Activated CD4-positive, CD25-positive, alpha-beta regulatory T cell treated with anti-CD3 and anti-CD28 coated beads, Interleukin-2, amount 50 U/mL, for 16 hours (primary cell): ENCODE measurements at regions not wholly inside any gene's neighbourhood (a gene's known extent, or its start where the extent isn't known, plus 50 kb on each side); places are given as distances from the start of the nearest gene placed in this dataset.
A peak's percentile ranks its signal among the peaks of the same experiment; 100 is the strongest.
"Not testable (repeated sequence)": the region's sequence is repeated elsewhere in the genome, so short reads cannot be mapped to it uniquely, and the experiment has no call there.

Experiments used
- DNase-seq: peaks from one replicate; pipeline ENCODE4 v3.0.0-alpha.2; 2020; ENCODE audit warnings: low read depth, low spot score

GRCh38 chr1:176396604-176397395 lies 66.2 kb upstream of the PAPPA2 start:
- DNase-seq: not testable (repeated sequence)

GRCh38 chr1:176391621-176392020 lies 71.4 kb upstream of the PAPPA2 start:
- DNase-seq: no peak

DNA sequence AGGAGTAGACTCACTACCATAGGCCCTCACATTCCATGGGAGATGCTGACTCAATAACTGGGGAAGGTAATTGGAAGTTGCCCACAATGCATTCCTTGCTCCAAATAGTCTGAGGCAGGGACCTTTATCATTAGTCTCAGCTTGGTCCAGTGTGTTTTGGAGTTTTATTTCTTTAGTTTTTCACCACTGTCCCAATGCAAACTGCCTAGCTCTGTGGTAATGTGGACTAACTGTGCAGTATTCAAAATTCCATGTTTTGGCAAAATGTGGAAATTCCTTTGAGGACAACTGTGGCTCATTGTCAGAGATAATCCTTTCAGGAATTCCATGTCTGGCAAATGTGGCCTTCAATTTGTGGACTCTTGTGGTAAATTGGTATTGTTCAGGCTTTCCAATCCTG lies 78.1 kb upstream of the PAPPA2 start:
- DNase-seq: no peak

DNA sequence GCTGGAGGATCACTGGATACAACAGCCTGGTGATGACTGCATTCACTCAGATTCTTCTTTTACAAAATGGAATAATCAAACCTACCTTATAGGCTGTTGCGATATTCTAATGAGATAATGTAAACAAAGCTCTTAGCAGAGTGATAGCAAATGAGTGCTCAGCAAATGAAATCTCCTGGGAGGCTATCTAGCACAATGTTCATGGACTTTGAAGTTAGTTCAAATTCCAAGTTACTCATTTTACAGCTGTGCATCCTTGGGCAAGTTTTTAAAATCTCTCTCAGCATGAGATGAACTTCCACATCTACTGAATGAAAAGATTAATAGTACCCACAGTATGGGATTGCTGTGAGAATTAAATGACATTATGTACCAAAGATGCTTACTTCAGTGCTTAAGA lies 80.8 kb upstream of the PAPPA2 start:
- DNase-seq: no peak

- no peak for DNase-seq
Observed at GRCh38 chr1:176379626-176380339, 83.2 kb upstream of the PAPPA2 start.

DNA sequence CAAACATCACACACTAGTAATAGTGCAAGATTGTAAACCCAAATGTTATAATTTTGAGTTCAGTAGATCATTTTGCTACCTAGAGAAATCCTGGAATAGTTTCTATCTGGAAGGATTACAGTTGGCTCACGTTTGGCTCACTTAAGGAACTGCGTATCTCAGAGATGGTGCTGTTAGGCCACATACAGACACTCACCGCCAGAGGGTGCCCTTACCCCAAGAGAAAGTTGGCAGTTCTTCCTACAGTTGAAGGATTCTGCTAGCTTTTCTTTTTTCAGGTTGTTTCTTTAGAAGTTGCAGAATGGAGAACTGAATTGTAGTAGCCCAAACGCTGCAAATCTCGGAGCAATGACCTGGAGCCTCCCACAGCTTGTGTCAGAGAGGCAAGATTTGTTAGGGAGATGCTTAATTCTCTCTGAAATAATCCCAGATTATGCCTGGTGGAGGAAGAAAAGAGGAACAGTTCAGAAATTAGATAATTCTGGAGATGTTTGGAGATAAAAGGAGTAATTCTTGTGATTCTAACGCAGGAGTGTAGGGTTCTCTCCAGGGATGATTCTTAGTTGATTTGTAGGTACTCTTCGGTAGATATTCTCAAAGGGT lies 87.9 kb upstream of the PAPPA2 start:
- DNase-seq: peak; percentile 21

GRCh38 chr1:176364236-176364905 lies 98.6 kb upstream of the PAPPA2 start:
- DNase-seq: no peak

GRCh38 chr1:176349135-176349715 lies 113.8 kb upstream of the PAPPA2 start:
- DNase-seq: not testable (repeated sequence)

GRCh38 chr1:176341656-176342055 lies 121.3 kb upstream of the PAPPA2 start:
- no peak for DNase-seq

DNA sequence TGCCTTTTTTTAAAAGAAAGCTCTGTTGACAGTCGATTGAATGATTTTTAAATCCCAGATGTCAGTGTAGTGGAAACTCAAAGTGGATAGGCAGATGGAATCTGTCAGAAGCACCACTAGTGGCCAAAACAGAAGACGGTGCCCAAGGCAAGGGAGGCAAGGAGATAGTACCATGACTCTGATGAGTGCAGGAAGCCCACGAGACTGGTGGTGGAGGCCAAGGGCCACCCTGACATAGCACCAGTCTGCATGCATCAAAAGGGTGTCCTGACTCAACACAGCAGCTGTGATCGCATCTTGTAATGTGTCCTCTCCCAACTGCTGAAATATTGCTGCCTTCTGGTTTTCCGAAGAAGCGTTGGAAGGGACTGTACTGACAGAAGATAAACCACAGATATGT lies 124.1 kb upstream of the PAPPA2 start:
- DNase-seq: no peak

GRCh38 chr1:176330782-176331181 lies 123.7 kb upstream of the COP1 start:
- DNase-seq: no peak

DNA sequence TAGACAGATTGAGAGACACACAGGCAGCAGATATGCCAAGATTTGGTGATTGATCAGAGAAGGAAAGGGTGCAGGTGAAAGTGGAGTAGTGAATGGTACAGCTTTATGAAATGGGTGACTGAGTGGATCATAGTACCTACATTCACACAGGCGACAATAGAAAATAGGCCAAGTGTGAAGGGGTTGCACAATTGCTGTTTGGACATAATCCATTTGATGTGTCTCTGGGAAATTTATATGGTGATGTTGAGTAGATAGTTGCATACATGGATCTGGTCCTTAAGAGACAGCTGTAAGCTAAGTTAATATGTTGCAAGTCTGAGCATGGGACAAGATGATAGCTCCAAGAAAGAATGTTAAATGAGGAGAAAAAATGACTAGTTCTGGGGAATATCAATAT lies 118.6 kb upstream of the COP1 start:
- DNase-seq: no peak

DNA sequence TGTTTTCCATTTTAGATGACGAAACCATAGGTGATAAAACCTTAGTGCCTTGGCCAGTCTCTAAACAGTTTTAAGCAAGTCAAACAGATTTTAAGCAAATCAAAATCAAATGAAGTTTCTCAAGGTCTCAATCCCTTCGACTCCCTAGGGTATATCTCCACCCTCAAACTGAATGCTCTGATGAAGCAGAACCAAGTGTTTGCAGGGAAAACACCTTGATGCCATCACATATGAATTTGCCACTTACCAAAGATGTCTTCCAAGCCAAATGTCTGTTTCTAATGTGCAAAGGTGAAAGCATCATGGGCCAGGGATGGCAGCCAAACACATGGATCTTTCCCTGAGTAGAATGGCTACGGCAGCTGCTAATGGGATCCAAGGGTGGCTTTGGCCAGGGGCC lies 116.4 kb upstream of the COP1 start:
- DNase-seq: no peak

GRCh38 chr1:176315519-176316220 lies 108.6 kb upstream of the COP1 start:
- DNase-seq: no peak

- DNase-seq: not testable (repeated sequence)
Observed at GRCh38 chr1:176296602-176297001, 89.5 kb upstream of the COP1 start.

DNA sequence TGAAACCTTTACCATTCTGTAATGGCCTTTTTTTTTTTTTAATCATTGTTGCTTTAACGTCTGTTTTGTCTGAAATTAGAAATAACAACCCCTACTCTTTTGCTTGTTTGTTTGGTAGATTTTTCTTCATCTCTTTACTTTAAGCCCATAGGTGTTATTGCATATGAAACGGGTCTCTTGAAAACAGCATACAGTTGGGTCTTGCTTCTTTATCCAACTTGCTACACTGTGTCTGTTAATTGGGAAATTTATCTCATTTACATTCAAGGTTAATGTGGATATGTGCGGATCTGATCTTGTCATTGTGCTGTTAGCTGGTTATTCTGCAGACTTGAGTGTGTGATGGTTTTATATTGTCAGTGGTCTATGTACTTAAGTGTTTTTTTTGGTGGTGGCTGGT lies 78.9 kb upstream of the COP1 start:
- no peak for DNase-seq

GRCh38 chr1:176271572-176271971 lies 64.5 kb upstream of the COP1 start:
- no peak for DNase-seq
